Thyroid gland (tissue), 4 donors: ENCODE measurements at regions not wholly inside any gene's neighbourhood (a gene's known extent, or its start where the extent isn't known, plus 50 kb on each side); places are given as distances from the start of the nearest gene placed in this dataset.

Experiments
- DNase-seq, 2 donors: peaks; one replicate each; pipeline ENCODE4 v3.0.0-alpha.2; 2019
- H3K27ac ChIP-seq, 3 donors: fragments of 200-600 bp; sonication (generic); 1 replicate in 2 of 3; 2 replicates in 1 of 3; pipeline ENCODE4 v1.5.1; 2016 to 2019; ENCODE audit warnings: mild to moderate bottlenecking in 1 of 3, moderate library complexity in 1 of 3
- H3K27me3 ChIP-seq: fragments of 200-600 bp; sonication (generic); one replicate; pipeline ENCODE4 v1.5.1; 2019
- H3K36me3 ChIP-seq, 2 donors: fragments of 200-600 bp; sonication (generic); one replicate each; pipeline ENCODE4 v1.5.1; 2016 to 2019
- H3K4me1 ChIP-seq, 2 donors: fragments of 200-600 bp; sonication (generic); one replicate each; pipeline ENCODE4 v1.5.1; 2017 to 2019
- H3K4me3 ChIP-seq, 3 donors: fragments of 200-600 bp; sonication (generic); replicated peaks in 1 of 3; 1 replicate in 2 of 3; 2 replicates in 1 of 3; pipeline ENCODE4 v1.5.1; 2016; ENCODE audit warnings: mild to moderate bottlenecking in 1 of 3
- H3K9me3 ChIP-seq: fragments of 200-600 bp; sonication (generic); one replicate; pipeline ENCODE4 v1.5.1; 2017
- POLR2A ChIP-seq, 2 donors: fragments of 450-650 bp; IDR thresholded peaks; one replicate each; pipeline ENCODE4 v1.6.1; 2017; ENCODE audit warnings: antibody characterized with exemption in 2 of 2, mild to moderate bottlenecking in 2 of 2, moderate library complexity in 1 of 2
- WGBS, 2 donors: methylation state at CpG; one replicate each; pipeline ENCODE4 v1.1.5; 2017; 5-methylcytosine and 5-hydroxymethylcytosine counted together
- intact Hi-C: fragments of 100-400 bp; cut with DNase I; formaldehyde crosslinking; loops from one replicate; pipeline ENCODE4 v1.15.1; 2023
- TF ChIP-seq, protein P1 (sequence below), 6 experiments: fragments of 200-600 bp in 3 of 6; fragments of 450-650 bp in 3 of 6; sonication (generic) in 3 of 6; IDR thresholded peaks; one replicate each; pipeline ENCODE4 v1.5.1; 2016 to 2019; ENCODE audit warnings: antibody characterized with exemption in 6 of 6, mild to moderate bottlenecking in 2 of 6, inconsistent platforms in 1 of 6, moderate library complexity in 1 of 6

DNA sequence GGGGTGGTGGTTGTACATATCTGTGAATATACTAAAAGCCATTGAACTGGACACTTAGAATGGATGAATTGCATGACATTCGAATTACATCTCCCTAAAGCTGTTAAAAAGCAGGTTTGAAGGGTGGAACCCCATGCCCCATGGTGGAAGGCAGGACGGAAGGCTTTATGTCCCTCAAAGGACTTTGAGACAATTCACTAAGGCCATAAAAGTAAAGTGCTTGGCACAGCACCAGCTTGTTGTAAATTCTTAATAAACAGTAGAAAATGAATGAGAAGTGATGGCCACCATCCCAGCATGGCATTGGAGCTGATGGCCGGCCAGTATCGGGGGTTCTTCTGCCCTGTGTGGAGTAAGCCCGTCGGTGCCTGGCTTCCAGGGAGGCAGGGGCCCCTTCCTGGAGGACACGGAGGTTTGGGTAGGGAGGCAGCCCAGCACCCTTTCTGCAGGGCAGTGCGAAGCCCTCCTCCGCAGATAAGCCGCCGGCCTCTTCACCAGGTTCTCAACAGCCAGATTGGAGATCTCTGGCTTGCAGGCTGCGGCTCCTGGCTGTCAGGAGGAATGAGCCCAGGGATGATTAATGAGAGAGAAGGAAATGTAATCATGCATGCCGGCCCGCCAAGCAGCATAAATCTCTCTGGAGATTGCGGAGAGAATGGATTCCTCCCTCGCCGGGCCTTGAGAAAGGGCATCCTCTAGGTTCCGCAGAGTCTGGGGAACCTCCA lies 346.9 kb downstream of the FOXL1 start:
- no peaks in the 10 kb centered on the region for H3K9me3 ChIP-seq
- no peaks in the 10 kb centered on the region for H3K27me3 ChIP-seq
- no peak overlapping the region for H3K27ac ChIP-seq
- 62 to 74% methylated on average over 18 of the region's 18 CpGs for WGBS, 2 donors
- intact Hi-C loops = no loop called here
- no peaks in the 10 kb centered on the region for H3K4me1 ChIP-seq
- no peak for DNase-seq
- no peak overlapping the region for H3K4me3 ChIP-seq
- TF ChIP-seq POLR2A (IDR thresholded peaks at IDR 0.05) = no peak
- TF ChIP-seq, protein P1, sequence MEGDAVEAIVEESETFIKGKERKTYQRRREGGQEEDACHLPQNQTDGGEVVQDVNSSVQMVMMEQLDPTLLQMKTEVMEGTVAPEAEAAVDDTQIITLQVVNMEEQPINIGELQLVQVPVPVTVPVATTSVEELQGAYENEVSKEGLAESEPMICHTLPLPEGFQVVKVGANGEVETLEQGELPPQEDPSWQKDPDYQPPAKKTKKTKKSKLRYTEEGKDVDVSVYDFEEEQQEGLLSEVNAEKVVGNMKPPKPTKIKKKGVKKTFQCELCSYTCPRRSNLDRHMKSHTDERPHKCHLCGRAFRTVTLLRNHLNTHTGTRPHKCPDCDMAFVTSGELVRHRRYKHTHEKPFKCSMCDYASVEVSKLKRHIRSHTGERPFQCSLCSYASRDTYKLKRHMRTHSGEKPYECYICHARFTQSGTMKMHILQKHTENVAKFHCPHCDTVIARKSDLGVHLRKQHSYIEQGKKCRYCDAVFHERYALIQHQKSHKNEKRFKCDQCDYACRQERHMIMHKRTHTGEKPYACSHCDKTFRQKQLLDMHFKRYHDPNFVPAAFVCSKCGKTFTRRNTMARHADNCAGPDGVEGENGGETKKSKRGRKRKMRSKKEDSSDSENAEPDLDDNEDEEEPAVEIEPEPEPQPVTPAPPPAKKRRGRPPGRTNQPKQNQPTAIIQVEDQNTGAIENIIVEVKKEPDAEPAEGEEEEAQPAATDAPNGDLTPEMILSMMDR (IDR thresholded peaks at IDR 0.05) = no peak
- no peaks in the 10 kb centered on the region for H3K36me3 ChIP-seq

DNA sequence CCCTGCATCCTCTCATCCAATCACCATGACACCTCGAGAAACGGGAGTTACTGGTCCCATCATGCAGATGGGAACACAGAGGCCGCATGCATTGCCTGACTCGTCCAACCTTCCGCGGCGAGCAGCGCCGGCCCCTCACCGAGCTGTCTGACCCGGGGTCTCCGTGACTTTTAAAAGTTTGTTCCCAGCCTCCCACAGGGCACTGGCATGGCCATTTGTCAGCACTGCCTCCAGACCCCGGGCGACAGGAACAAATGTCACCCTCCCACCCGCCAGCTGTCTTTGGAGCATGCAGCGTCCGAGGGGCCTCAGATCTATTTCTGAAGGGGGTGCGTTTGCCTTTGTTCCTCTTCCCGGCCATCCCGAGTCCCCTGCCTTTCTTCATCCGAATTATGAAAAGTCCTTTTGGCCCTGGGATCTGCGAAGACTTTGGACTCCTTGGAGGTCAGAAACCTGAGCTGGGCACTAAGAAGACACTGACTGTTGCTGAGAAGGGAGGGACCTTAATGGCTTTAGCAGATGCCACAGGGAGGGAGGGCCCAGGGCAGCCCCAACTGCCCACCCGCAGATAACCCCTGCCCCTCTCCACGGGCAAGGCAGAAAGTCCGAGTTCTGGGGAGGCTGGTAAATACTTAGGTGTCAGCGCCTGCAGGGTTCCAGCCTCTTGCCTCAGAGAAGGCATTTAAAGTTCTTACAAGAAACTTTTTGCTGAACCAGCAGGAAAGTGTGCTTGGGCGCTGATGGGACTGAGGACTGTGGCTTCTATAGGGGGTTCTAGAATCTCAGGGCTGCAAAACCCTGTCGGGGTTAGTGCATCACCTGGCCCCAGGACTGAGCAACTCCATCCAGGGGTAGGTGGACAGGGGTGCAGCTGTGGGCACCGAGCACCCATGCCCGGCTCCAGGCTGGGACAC lies 348.1 kb downstream of the FOXL1 start:
- Histone ChIP-seq H3K27ac (no peak overlapping the region), H3K27me3 (no peaks in the 10 kb centered on the region), H3K36me3 (no peaks in the 10 kb centered on the region), H3K4me1 (no peaks in the 10 kb centered on the region), H3K9me3 (no peaks in the 10 kb centered on the region), H3K4me3 (no peak overlapping the region)
- no peak for DNase-seq
- 83 to 84% methylated on average over 30 of the region's 30 CpGs for WGBS, 2 donors
- intact Hi-C loops = no loop called here
- TF ChIP-seq POLR2A (IDR thresholded peaks at IDR 0.05) = no peak
- TF ChIP-seq, protein P1 (IDR thresholded peaks at IDR 0.05) = no peak

DNA sequence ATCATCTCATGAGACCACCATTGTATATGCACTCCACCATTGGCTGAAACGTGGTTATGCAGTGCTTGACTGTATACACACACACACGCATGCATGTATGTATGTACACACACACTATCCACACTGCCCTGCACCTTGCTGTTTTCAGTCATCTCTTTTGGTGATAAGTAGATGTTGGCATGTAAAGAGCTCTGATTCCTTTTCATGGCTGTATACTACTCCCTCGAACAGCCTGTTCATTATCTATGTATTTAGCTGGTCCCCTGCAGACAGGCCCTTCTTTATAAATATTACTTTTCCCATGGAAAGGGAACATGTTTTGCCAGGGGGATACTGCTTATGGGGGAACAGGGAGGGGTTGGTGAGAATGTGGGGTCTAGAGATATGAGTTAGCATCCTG lies 349.4 kb downstream of the FOXL1 start:
- H3K27me3 ChIP-seq = no peaks in the 10 kb centered on the region
- no peaks in the 10 kb centered on the region for H3K36me3 ChIP-seq
- DNase-seq = no peak
- intact Hi-C loops = no loop called here
- H3K27ac ChIP-seq = no peak overlapping the region
- no peak overlapping the region for H3K4me3 ChIP-seq
- H3K4me1 ChIP-seq = no peaks in the 10 kb centered on the region
- TF ChIP-seq, protein P1 (IDR thresholded peaks at IDR 0.05) = no peak
- TF ChIP-seq POLR2A (IDR thresholded peaks at IDR 0.05) = no peak
- no peaks in the 10 kb centered on the region for H3K9me3 ChIP-seq
- WGBS, 2 donors = 92 to 94% methylated on average over 3 of the region's 3 CpGs

DNA sequence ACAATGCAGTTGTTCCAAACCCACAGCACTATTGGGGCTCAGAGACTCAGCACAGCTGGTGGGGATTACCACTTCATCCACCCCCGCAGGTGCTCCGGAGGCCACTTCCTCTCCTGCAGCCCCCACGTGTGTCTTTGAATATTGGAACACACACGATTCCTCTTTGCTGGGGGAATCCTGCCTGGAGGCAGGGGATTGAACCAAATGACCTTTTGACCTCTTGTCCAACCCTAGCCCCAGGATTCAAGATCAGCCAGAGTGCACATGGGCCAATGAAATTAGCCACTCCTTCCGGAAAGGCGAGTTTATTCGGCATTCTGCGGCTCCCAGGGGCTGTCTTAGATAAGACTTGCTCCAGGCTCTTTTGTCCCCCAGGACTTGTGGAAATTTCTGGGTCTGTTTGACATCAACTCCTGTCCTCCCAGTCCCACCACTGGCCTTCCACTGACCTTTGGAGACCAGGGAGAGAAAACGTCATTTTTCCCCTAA lies 350.2 kb downstream of the FOXL1 start:
- H3K36me3 ChIP-seq = no peaks in the 10 kb centered on the region
- WGBS, 2 donors = 51 to 61% methylated on average over 8 to 9 of the region's 9 CpGs
- TF ChIP-seq, protein P1 (IDR thresholded peaks at IDR 0.05) = no peak
- no peak for TF ChIP-seq POLR2A (IDR thresholded peaks at IDR 0.05)
- intact Hi-C loops = no loop called here
- no peak overlapping the region for H3K27ac ChIP-seq
- H3K9me3 ChIP-seq = no peaks in the 10 kb centered on the region
- no peaks in the 10 kb centered on the region for H3K4me1 ChIP-seq
- DNase-seq = no peak
- no peak overlapping the region for H3K4me3 ChIP-seq
- H3K27me3 ChIP-seq = no peaks in the 10 kb centered on the region
